Transverse colon (tissue), 4 donors: ENCODE measurements at regions not wholly inside any gene's neighbourhood (a gene's known extent, or its start where the extent isn't known, plus 50 kb on each side); places are given as distances from the start of the nearest gene placed in this dataset.
"Not testable (repeated sequence)": the region's sequence is repeated elsewhere in the genome, so short reads cannot be mapped to it uniquely, and the experiment has no call there.

Experiments used
- CTCF ChIP-seq, 5 experiments: fragments of 200-600 bp in 3 of 5; fragments of 450-650 bp in 2 of 5; sonication (generic) in 3 of 5; IDR thresholded peaks; 1 replicate in 2 of 5; 2 replicates in 3 of 5; pipeline ENCODE4 v1.5.1; 2016 to 2017; ENCODE audit warnings: antibody characterized with exemption in 5 of 5, inconsistent platforms in 3 of 5, mild to moderate bottlenecking in 2 of 5, moderate library complexity in 1 of 5
- EP300 ChIP-seq: sonication (generic); formaldehyde crosslinking; IDR thresholded peaks from one replicate; pipeline ENCODE4 v1.6.1; 2017; ENCODE audit warnings: antibody characterized with exemption, low read depth
- POLR2A ChIP-seq: fragments of 450-650 bp; IDR thresholded peaks from one replicate; pipeline ENCODE4 v1.6.1; 2016; ENCODE audit warnings: antibody characterized with exemption, mild to moderate bottlenecking, moderate library complexity
- POLR2AphosphoS5 ChIP-seq, 3 donors: sonication (generic); formaldehyde crosslinking; IDR thresholded peaks; one replicate each; pipeline ENCODE4 v1.6.1; 2016; ENCODE audit warnings: antibody characterized with exemption in 3 of 3

DNA sequence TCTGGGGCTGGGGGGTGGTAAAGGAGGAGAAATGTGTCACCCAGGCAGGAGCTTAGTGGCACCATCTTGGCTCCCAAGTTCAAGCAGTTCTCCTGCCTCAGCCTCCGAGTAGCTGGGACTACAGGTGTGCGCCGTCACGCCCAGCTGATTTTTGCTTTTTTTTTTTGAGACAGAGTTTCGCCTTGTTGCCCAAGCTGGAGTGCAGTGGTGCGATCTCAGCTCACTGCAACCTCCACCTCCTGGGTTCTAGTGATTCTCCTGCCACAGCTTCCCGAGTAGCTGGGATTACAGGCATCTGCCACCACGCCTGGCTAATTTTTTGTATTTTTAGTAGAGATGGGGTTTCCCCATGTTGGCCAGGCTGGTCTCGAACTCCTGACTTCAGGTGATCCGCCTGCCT, 82.1 kb upstream of the METTL9 start:
- not testable (repeated sequence) for TF ChIP-seq CTCF (IDR thresholded peaks at IDR 0.05); POLR2AphosphoS5 (IDR thresholded peaks at IDR 0.05); EP300; POLR2A
